MCF 10A (cell line): ENCODE measurements at regions not wholly inside any gene's neighbourhood (a gene's known extent, or its start where the extent isn't known, plus 50 kb on each side); places are given as distances from the start of the nearest gene placed in this dataset.
"Not testable (repeated sequence)": the region's sequence is repeated elsewhere in the genome, so short reads cannot be mapped to it uniquely, and the experiment has no call there.

ENCODE experiments used
- BruUV-seq: library from RNA; stranded (reverse); fragments of 400-500 nt; replicated peaks from 2 replicates; lab custom pipeline; 2021; lab: Mats Ljungman, UMichigan
- CTCF ChIA-PET: fragments of 300-600 bp; sonication (Branson Sonifier 250); formaldehyde crosslinking; extraction: SDS; loops from one replicate; lab custom pipeline; 2021; ENCODE audit warnings: antibody characterized with exemption, inconsistent platforms; lab: Yijun Ruan, JAX
- POLR2A ChIA-PET: fragments of 300-600, 350-650 bp; sonication (Branson Sonifier 250); formaldehyde crosslinking; extraction: SDS; loops from one replicate; lab custom pipeline; 2020; ENCODE audit warnings: antibody characterized with exemption, inconsistent platforms; lab: Yijun Ruan, JAX
- DNase-seq: peaks from one replicate; pipeline ENCODE4 v3.0.0-alpha.2; 2018; ENCODE audit not compliant: unreplicated experiment
- H3K27ac Mint-ChIP-seq: one replicate; pipeline ENCODE4 v1.8.0; 2022; ENCODE audit warnings: mild to moderate bottlenecking, low read depth, mixed read lengths; ENCODE audit not compliant: unreplicated experiment
- H3K27me3 Mint-ChIP-seq: one replicate; pipeline ENCODE4 v1.8.0; 2022; ENCODE audit warnings: mixed read lengths; ENCODE audit not compliant: insufficient read depth, unreplicated experiment
- H3K36me3 Mint-ChIP-seq: one replicate; pipeline ENCODE4 v1.8.0; 2022; ENCODE audit warnings: mild to moderate bottlenecking, moderate library complexity, mixed read lengths; ENCODE audit not compliant: insufficient read depth, unreplicated experiment
- H3K4me1 Mint-ChIP-seq: one replicate; pipeline ENCODE4 v1.8.0; 2022; ENCODE audit warnings: mixed read lengths; ENCODE audit not compliant: insufficient read depth, unreplicated experiment
- H3K4me3 Mint-ChIP-seq: one replicate; pipeline ENCODE4 v1.8.0; 2022; ENCODE audit warnings: mild to moderate bottlenecking, moderate library complexity, mixed read lengths; ENCODE audit not compliant: unreplicated experiment
- H3K9me3 Mint-ChIP-seq: one replicate; pipeline ENCODE4 v1.8.0; 2022; ENCODE audit warnings: mixed read lengths; ENCODE audit not compliant: unreplicated experiment
- intact Hi-C: fragments of 100-400 bp; cut with micrococcal nuclease; formaldehyde crosslinking; loops from 2 replicates; pipeline ENCODE4 v1.14.1; 2022
- TF ChIP-seq, protein P1 (sequence below): fragments of 200-600 bp; IDR thresholded peaks from one replicate; pipeline ENCODE4 v1.8.0; 2022; ENCODE audit warnings: antibody characterized with exemption, mild to moderate bottlenecking; ENCODE audit not compliant: unreplicated experiment

DNA sequence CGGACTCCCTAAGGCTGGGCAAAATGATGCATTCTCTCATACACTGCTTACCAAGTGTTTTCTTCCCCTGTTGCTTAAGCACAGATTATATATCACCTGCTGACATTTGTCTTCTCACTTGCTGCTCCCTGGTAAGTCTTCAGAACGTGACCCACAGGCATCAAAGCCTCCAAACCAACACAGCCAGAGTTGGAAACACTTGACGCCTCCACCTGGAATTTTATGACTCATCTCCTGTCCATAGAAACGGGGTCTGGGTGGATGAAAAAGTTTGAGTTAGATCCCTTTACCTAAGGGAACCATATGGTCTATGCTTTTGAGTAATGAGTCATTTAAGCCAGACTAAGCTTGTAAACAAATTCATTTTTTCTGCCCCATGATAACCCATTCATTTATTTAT is 251.6 kb downstream of the USP46 start:
- peak; percentile 77 for DNase-seq
- H3K36me3 Mint-ChIP-seq: no peaks in the 10 kb centered on the region
- intact Hi-C loops: no loop called here
- BruUV-seq: no TSS peak
- H3K27me3 Mint-ChIP-seq: no peaks in the 10 kb centered on the region
- H3K4me3 Mint-ChIP-seq: no peak overlapping the region
- no peak overlapping the region for H3K27ac Mint-ChIP-seq
- ChIA-PET POLR2A (interaction anchor here (0.7 kb wide), 1 partner anchor 559 kb away, joined by 4 read pairs; no protein-coding TSS in a partner anchor), CTCF (interaction anchor here (0.7 kb wide), 1 partner anchor 230 kb away, joined by 3 read pairs; no protein-coding TSS in a partner anchor)
- TF ChIP-seq, protein P1, sequence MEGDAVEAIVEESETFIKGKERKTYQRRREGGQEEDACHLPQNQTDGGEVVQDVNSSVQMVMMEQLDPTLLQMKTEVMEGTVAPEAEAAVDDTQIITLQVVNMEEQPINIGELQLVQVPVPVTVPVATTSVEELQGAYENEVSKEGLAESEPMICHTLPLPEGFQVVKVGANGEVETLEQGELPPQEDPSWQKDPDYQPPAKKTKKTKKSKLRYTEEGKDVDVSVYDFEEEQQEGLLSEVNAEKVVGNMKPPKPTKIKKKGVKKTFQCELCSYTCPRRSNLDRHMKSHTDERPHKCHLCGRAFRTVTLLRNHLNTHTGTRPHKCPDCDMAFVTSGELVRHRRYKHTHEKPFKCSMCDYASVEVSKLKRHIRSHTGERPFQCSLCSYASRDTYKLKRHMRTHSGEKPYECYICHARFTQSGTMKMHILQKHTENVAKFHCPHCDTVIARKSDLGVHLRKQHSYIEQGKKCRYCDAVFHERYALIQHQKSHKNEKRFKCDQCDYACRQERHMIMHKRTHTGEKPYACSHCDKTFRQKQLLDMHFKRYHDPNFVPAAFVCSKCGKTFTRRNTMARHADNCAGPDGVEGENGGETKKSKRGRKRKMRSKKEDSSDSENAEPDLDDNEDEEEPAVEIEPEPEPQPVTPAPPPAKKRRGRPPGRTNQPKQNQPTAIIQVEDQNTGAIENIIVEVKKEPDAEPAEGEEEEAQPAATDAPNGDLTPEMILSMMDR: no peak
- peaks cover 11% of the 10 kb centered on the region for H3K9me3 Mint-ChIP-seq
- no peaks in the 10 kb centered on the region for H3K4me1 Mint-ChIP-seq

DNA sequence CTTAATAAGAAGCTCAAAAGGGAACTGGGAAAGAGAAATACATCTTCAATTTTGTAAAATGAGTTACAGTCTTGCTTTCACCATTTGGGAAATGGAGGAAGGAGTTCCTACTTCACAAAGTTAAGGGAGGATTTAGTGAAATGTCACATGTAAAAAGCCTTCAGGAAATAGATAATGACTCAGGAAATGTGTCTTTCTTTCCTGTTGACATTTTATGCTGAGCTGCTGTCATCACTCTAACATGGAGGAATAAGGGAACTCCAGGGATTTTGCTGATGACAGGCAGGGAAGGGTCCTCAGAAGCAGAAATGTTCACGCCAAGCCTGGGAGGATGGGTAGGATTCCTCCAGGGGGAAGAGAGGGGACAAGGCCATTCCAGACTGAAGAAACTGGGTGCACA is 251.1 kb downstream of the USP46 start:
- Mint-ChIP-seq H3K9me3 (peaks cover 11% of the 10 kb centered on the region), H3K4me3 (no peak overlapping the region), H3K36me3 (no peaks in the 10 kb centered on the region), H3K27me3 (no peaks in the 10 kb centered on the region), H3K4me1 (no peaks in the 10 kb centered on the region), H3K27ac (no peak overlapping the region)
- intact Hi-C loops: no loop called here
- CTCF ChIA-PET: interaction anchor here (0.7 kb wide), 1 partner anchor 230 kb away, joined by 3 read pairs; no protein-coding TSS in a partner anchor
- no TSS peak for BruUV-seq
- no peak for DNase-seq
- POLR2A ChIA-PET: interaction anchor here (0.7 kb wide), 1 partner anchor 559 kb away, joined by 4 read pairs; no protein-coding TSS in a partner anchor
- TF ChIP-seq, protein P1: no peak

DNA sequence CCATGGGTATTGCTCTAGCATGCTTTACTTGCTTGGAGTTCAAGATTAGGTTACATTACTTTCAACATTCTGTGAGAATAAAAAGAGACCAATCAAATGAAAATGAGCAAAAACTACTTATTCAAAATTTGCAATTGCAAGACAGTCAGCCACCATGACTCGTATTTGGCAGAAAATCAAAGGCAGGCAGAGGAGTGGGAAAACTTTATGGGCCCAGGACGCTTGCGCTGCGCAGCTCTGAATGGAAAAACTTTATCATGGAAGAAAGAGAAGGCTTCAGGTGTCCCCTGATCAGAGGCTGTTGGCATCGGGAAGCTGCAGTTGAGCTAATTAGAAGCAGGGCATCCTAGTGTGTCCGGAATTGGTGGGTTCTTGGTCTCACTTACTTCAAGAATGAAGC is 250.6 kb downstream of the USP46 start:
- Mint-ChIP-seq H3K27ac (no peak overlapping the region), H3K36me3 (no peaks in the 10 kb centered on the region), H3K4me1 (no peaks in the 10 kb centered on the region), H3K27me3 (no peaks in the 10 kb centered on the region), H3K4me3 (no peak overlapping the region), H3K9me3 (peaks cover 11% of the 10 kb centered on the region)
- DNase-seq: peak; percentile 4
- no TSS peak for BruUV-seq
- ChIA-PET CTCF (no interaction called here), POLR2A (no interaction called here)
- intact Hi-C loops: no loop called here
- TF ChIP-seq, protein P1: no peak

DNA sequence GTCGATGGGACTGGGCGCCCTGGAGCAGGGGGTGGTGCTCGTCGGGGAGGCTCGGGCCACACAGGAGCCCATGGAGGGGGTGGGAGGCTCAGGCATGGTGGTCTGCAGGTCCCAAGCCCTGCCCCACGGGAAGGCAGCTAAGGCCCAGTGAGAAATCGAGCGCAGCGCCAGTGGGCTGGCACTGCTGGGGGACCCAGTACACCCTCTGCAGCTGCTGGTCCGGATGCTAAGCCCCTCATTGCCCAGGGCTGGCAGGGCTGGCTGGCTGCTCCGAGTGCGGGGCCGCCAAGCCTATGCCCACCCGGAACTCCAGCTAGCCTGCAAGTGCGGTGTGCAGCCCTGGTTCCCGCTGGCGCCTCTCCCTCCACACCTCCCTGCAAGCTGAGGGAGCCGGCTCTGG is 249.3 kb downstream of the USP46 start:
- POLR2A ChIA-PET, H3K4me3 Mint-ChIP-seq, intact Hi-C loops, CTCF ChIA-PET, H3K27me3 Mint-ChIP-seq, BruUV-seq, H3K27ac Mint-ChIP-seq, DNase-seq, H3K4me1 Mint-ChIP-seq, H3K36me3 Mint-ChIP-seq: not testable (repeated sequence)
- H3K9me3 Mint-ChIP-seq: peaks cover 11% of the 10 kb centered on the region

DNA sequence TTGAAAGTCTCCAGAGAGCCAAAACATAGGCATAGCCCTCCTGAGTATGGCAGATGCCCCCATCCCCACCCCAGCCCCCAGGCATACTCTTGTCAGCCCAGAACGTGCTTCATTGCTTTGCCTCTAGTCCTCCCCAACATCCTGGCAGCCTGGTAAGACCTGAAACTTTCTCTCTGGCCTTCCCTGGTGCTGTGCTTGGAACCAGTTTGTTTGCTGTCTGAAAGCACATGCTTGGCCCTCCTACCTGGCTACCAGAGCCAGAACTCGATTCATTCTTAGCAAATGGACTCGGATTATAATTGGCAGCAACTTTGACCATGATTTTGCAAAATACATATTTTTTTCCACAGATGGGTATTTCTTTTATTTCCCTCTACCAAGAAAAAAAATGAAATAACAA is 248.1 kb downstream of the USP46 start:
- intact Hi-C loops: no loop called here
- H3K9me3 Mint-ChIP-seq: peaks cover 11% of the 10 kb centered on the region
- H3K4me1 Mint-ChIP-seq: no peaks in the 10 kb centered on the region
- no peak overlapping the region for H3K27ac Mint-ChIP-seq
- BruUV-seq: no TSS peak
- DNase-seq: no peak
- TF ChIP-seq, protein P1: no peak
- no peaks in the 10 kb centered on the region for H3K36me3 Mint-ChIP-seq
- no peaks in the 10 kb centered on the region for H3K27me3 Mint-ChIP-seq
- POLR2A ChIA-PET: no interaction called here
- no peak overlapping the region for H3K4me3 Mint-ChIP-seq
- CTCF ChIA-PET: no interaction called here
